ENCODE measurements at regions not wholly inside any gene's neighbourhood (a gene's known extent, or its start where the extent isn't known, plus 50 kb on each side); places are given as distances from the start of the nearest gene placed in this dataset.

DNA sequence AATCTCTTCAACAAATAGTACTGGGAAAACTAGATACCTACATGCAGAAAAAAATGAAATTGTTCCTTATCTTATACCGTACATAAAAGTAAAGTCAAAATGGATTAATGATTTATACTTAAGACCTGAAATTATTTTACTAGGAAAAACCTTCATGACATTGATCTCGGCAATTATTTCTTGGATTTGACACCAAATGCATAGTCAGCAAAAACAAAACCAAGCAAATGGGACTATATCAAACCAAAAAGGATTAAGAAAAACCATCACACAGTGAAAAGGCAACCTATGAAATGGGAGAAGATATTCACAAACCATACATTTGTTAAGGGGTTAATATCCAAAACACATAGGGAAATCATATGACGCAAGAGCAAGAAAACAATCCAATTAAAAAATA is 433.6 kb downstream of the LRATD1 start:
- TF ChIP-seq POLR2AphosphoS5 (IDR thresholded peaks at IDR 0.05) (no peak), POLR2A (IDR thresholded peaks at IDR 0.05; ENCODE audit: low read depth) (no peak), EP300 (IDR thresholded peaks at IDR 0.05) (no peak)
- TF ChIP-seq, protein P1, sequence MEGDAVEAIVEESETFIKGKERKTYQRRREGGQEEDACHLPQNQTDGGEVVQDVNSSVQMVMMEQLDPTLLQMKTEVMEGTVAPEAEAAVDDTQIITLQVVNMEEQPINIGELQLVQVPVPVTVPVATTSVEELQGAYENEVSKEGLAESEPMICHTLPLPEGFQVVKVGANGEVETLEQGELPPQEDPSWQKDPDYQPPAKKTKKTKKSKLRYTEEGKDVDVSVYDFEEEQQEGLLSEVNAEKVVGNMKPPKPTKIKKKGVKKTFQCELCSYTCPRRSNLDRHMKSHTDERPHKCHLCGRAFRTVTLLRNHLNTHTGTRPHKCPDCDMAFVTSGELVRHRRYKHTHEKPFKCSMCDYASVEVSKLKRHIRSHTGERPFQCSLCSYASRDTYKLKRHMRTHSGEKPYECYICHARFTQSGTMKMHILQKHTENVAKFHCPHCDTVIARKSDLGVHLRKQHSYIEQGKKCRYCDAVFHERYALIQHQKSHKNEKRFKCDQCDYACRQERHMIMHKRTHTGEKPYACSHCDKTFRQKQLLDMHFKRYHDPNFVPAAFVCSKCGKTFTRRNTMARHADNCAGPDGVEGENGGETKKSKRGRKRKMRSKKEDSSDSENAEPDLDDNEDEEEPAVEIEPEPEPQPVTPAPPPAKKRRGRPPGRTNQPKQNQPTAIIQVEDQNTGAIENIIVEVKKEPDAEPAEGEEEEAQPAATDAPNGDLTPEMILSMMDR (IDR thresholded peaks at IDR 0.05) = no peak
- H3K27me3 ChIP-seq = no peaks in the 10 kb centered on the region
- H3K27ac ChIP-seq (replicated peaks in 1 of 4) = no peak overlapping the region
- no peaks in the 10 kb centered on the region for H3K36me3 ChIP-seq
- DNase-seq (ENCODE audit: extremely low spot score) = no peak
- 94% methylated on average over 3 of the region's 3 CpGs for WGBS
- peaks cover 0 to 19% (median 13%) of the 10 kb centered on the region in 4 donors for H3K4me1 ChIP-seq
- H3K4me3 ChIP-seq = no peak overlapping the region
- H3K9me3 ChIP-seq = peaks cover 0 to 7% (median 2%) of the 10 kb centered on the region in 4 donors
- intact Hi-C loops (cut with DNase I) = no loop called here

DNA sequence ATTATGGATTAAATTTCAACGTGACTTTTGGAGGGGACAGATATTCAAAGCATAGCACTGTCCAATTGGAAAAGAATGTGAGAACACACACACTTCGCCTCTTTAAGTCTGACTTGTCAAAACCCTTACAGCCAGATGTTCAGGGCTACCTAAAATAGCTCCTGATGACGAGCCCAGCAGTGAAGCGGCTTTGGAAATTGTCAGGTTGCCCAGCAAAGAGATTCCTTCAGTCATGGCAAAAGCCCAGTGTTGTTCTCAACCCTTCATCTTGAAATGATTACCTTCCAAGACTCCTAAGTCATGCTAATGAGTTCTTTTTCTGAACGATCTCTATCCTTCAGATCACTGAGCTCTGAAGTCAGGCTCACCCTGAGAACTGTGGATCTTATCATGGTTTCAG is 436.6 kb downstream of the LRATD1 start:
- peaks cover 0 to 38% (median 20%) of the 10 kb centered on the region in 4 donors for H3K4me1 ChIP-seq
- no peaks in the 10 kb centered on the region for H3K27me3 ChIP-seq
- no peak for TF ChIP-seq EP300 (IDR thresholded peaks at IDR 0.05)
- peak; percentile 57 to 68 for TF ChIP-seq POLR2AphosphoS5 (IDR thresholded peaks at IDR 0.05)
- intact Hi-C loops (cut with DNase I) = no loop called here
- peaks cover 0 to 7% (median 2%) of the 10 kb centered on the region in 4 donors for H3K9me3 ChIP-seq
- DNase-seq (ENCODE audit: extremely low spot score) = peak; percentile 66
- no peaks in the 10 kb centered on the region for H3K36me3 ChIP-seq
- peak overlapping the region; percentile 64 to 76 (median 68) for H3K27ac ChIP-seq (replicated peaks in 1 of 4)
- 23% methylated on average over 5 of the region's 5 CpGs for WGBS
- H3K4me3 ChIP-seq = no peak overlapping the region

DNA sequence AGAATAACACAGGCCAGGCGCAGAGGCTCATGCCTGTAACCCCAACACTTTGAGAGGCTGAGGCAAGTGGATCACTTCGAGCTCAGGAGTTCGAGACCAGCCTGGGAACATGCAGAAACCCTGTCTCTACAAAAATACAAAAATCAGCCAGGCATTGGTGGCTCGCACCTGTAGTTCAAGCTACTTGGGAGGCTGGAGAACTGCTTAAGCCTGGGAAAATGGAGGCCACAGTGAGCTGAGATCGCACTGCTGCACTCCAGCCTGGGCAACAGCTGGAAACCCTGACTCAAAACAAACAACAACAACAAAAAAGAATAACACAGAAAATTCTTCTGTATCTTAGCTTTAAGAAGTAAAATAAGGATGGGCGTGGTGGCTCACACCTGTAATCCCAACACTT is 440.3 kb downstream of the LRATD1 start:
- Histone ChIP-seq H3K27me3 (no peaks in the 10 kb centered on the region), H3K9me3 (no peaks in the 10 kb centered on the region), H3K27ac (replicated peaks in 1 of 4) (peak overlapping the region; percentile 29 to 61 (median 57)), H3K4me3 (no peak overlapping the region), H3K4me1 (peaks cover 0 to 48% (median 27%) of the 10 kb centered on the region in 4 donors), H3K36me3 (no peaks in the 10 kb centered on the region)
- WGBS = 65% methylated on average over 6 of the region's 6 CpGs
- TF ChIP-seq POLR2AphosphoS5 (IDR thresholded peaks at IDR 0.05) = no peak
- no peak for TF ChIP-seq POLR2A (IDR thresholded peaks at IDR 0.05; ENCODE audit: low read depth)
- TF ChIP-seq EP300 (IDR thresholded peaks at IDR 0.05) = no peak
- TF ChIP-seq, protein P1 (IDR thresholded peaks at IDR 0.05) = no peak
- intact Hi-C loops (cut with DNase I) = no loop called here
- peak; percentile 53 for DNase-seq (ENCODE audit: extremely low spot score)

DNA sequence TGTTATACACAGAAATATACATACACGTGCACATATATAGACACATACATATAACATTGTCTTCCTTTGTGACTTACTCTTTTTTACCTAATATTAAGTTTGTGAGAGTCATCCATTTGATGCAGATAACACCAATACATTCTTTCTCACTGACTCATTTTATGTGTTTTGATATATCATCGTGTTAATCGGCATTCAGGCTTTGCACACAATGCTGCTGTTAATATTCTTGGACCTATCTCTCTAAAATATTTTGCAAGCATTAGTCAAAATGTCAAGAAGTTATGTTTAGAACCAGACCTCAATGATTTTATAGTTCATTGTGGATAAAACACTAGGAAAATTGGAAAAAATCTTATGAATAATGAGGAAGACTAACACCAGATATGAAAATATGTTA is 441.1 kb downstream of the LRATD1 start:
- no peak for DNase-seq (ENCODE audit: extremely low spot score)
- Histone ChIP-seq H3K27me3 (no peaks in the 10 kb centered on the region), H3K9me3 (no peaks in the 10 kb centered on the region), H3K27ac (replicated peaks in 1 of 4) (peak overlapping the region in 1 of 4 donors; percentile 61), H3K36me3 (no peaks in the 10 kb centered on the region), H3K4me3 (no peak overlapping the region), H3K4me1 (peaks cover 0 to 45% (median 25%) of the 10 kb centered on the region in 4 donors)
- TF ChIP-seq, protein P1 (IDR thresholded peaks at IDR 0.05) = no peak
- TF ChIP-seq POLR2A (IDR thresholded peaks at IDR 0.05; ENCODE audit: low read depth) (no peak), EP300 (IDR thresholded peaks at IDR 0.05) (no peak), POLR2AphosphoS5 (IDR thresholded peaks at IDR 0.05) (no peak)
- intact Hi-C loops (cut with DNase I) = no loop called here
- WGBS = 51% methylated on average over 3 of the region's 3 CpGs

DNA sequence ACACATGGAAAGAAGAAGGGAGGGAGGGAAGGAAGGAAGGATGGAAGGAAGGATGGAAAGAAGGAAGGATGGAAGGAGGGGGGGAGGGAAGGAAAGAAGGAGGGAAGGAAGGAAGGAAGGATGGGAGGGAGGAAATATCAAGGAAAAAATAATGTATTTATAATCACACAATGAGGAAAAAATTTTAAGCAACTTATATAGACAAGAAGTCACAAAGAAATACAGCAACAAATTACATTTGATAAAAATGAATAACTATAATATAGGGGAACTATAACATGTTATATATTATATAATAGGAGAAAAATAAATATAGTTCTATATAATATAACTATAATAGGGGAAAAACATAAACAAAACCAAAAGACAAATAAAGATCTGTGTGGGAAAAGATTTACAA is 441.8 kb downstream of the LRATD1 start:
- no peak for DNase-seq (ENCODE audit: extremely low spot score)
- Histone ChIP-seq H3K4me1 (peaks cover 0 to 40% (median 20%) of the 10 kb centered on the region in 4 donors), H3K27ac (replicated peaks in 1 of 4) (peak overlapping the region in 1 of 4 donors; percentile 61), H3K27me3 (no peaks in the 10 kb centered on the region), H3K4me3 (no peak overlapping the region), H3K9me3 (no peaks in the 10 kb centered on the region), H3K36me3 (no peaks in the 10 kb centered on the region)
- TF ChIP-seq EP300 (IDR thresholded peaks at IDR 0.05) (no peak), POLR2A (IDR thresholded peaks at IDR 0.05; ENCODE audit: low read depth) (no peak), POLR2AphosphoS5 (IDR thresholded peaks at IDR 0.05) (no peak)
- TF ChIP-seq, protein P1 (IDR thresholded peaks at IDR 0.05) = no peak
- intact Hi-C loops (cut with DNase I) = no loop called here
